ENCODE measurements at regions not wholly inside any gene's neighbourhood (a gene's known extent, or its start where the extent isn't known, plus 50 kb on each side); places are given as distances from the start of the nearest gene placed in this dataset.
"Not testable (repeated sequence)": the region's sequence is repeated elsewhere in the genome, so short reads cannot be mapped to it uniquely, and the experiment has no call there.

GRCh38 chr11:45000918-45001317 is 50.2 kb upstream of the TP53I11 start:
- TF ChIP-seq, protein P1, sequence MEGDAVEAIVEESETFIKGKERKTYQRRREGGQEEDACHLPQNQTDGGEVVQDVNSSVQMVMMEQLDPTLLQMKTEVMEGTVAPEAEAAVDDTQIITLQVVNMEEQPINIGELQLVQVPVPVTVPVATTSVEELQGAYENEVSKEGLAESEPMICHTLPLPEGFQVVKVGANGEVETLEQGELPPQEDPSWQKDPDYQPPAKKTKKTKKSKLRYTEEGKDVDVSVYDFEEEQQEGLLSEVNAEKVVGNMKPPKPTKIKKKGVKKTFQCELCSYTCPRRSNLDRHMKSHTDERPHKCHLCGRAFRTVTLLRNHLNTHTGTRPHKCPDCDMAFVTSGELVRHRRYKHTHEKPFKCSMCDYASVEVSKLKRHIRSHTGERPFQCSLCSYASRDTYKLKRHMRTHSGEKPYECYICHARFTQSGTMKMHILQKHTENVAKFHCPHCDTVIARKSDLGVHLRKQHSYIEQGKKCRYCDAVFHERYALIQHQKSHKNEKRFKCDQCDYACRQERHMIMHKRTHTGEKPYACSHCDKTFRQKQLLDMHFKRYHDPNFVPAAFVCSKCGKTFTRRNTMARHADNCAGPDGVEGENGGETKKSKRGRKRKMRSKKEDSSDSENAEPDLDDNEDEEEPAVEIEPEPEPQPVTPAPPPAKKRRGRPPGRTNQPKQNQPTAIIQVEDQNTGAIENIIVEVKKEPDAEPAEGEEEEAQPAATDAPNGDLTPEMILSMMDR (IDR thresholded peaks at IDR 0.05) = no peak
- TF ChIP-seq POLR2A (IDR thresholded peaks at IDR 0.05) = no peak
- WGBS, 2 donors = 79 to 89% methylated on average over 3 to 4 of the region's 4 CpGs

DNA sequence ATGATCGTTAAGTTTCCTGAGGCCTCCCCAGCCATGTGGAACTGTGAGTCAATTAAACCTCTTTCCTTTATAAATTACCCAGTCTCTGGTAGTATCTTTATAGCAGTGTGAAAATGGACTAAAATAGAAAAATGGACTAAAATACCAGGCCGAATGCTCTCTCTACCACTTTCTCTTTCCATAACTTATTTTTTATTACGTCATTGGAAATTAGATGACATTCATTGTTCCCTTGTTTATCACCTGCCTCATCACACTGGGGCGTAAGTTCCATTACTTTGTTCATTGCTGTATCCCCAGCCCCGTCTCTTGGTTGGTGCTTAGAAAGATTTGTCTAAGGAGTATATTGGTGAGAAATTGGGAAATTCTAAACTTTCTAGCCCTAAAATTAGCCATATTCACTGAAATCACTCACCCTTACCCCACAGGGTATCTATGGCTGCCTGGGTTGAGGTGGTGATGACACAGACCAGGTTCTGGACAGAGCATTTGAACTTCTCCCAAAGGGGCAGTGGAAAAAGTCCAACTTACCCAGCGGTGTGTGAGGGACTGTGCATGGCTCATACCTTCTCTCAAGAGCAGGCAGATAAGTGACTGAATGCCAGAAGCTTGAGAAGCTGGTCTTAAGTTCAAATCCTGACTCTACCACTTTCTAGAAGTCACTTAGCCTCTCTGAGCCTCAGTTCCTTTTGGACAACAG is 50.9 kb upstream of the TP53I11 start:
- Histone ChIP-seq H3K27me3 (peaks cover 0 to 5% (median 0%) of the 10 kb centered on the region in 4 donors), H3K9me3 (no peaks in the 10 kb centered on the region), H3K36me3 (no peaks in the 10 kb centered on the region), H3K4me3 (no peak overlapping the region), H3K27ac (no peak overlapping the region), H3K4me1 (no peaks in the 10 kb centered on the region)
- DNase-seq = no peak
- TF ChIP-seq, protein P1 (IDR thresholded peaks at IDR 0.05) = no peak
- TF ChIP-seq POLR2A (IDR thresholded peaks at IDR 0.05) = no peak
- WGBS, 2 donors = 86 to 87% methylated on average over 5 to 6 of the region's 6 CpGs
- intact Hi-C loops (cut with DNase I) = no loop called here

More at GRCh38 chr11:45000918-45001317, 50.2 kb upstream of the TP53I11 start:
- no peaks in the 10 kb centered on the region for H3K36me3 ChIP-seq
- H3K9me3 ChIP-seq = no peaks in the 10 kb centered on the region
- no peak overlapping the region for H3K27ac ChIP-seq
- H3K4me3 ChIP-seq = no peak overlapping the region
- intact Hi-C loops (cut with DNase I) = no loop called here
- no peak for DNase-seq
- H3K4me1 ChIP-seq = no peaks in the 10 kb centered on the region
- peaks cover 0 to 5% (median 0%) of the 10 kb centered on the region in 4 donors for H3K27me3 ChIP-seq

- WGBS, 2 donors = 68 to 79% methylated on average over 1 of the region's 1 CpG
- Histone ChIP-seq H3K9me3 (no peaks in the 10 kb centered on the region), H3K27me3 (no peaks in the 10 kb centered on the region), H3K4me3 (no peak overlapping the region), H3K36me3 (no peaks in the 10 kb centered on the region), H3K27ac (no peak overlapping the region), H3K4me1 (no peaks in the 10 kb centered on the region)
- TF ChIP-seq POLR2A (IDR thresholded peaks at IDR 0.05) = no peak
- intact Hi-C loops (cut with DNase I) = no loop called here
- DNase-seq = no peak
Observed at GRCh38 chr11:45005106-45005505, 54.4 kb upstream of the TP53I11 start.

DNA sequence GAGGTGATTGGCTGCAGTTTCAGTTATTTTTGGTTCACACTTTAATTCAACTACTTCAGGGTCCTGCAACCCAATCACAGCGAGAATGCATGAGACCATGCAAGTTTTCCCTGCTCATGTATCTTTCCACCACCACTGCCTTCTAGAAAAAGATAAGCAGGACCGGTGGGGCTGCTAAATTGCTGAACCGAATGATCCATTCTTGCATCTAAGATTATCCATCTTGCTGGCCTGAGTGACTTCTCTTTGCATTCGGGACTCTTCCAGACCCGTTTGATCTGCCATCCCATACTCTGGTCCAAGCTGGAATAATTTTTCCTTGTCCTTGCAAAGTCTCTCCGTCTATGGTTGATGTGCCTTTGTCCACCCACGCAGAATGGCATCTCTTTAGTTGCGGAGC is 56.3 kb upstream of the TP53I11 start:
- intact Hi-C loops (cut with DNase I) = no loop called here
- H3K27me3 ChIP-seq = no peaks in the 10 kb centered on the region
- TF ChIP-seq POLR2A (IDR thresholded peaks at IDR 0.05) = no peak
- TF ChIP-seq, protein P1 (IDR thresholded peaks at IDR 0.05) = no peak
- H3K4me3 ChIP-seq = no peak overlapping the region
- WGBS, 2 donors = 67 to 71% methylated on average over 8 of the region's 8 CpGs
- no peaks in the 10 kb centered on the region for H3K36me3 ChIP-seq
- no peaks in the 10 kb centered on the region for H3K4me1 ChIP-seq
- DNase-seq = no peak
- H3K27ac ChIP-seq = no peak overlapping the region
- H3K9me3 ChIP-seq = peaks cover 0 to 5% (median 0%) of the 10 kb centered on the region in 3 donors

DNA sequence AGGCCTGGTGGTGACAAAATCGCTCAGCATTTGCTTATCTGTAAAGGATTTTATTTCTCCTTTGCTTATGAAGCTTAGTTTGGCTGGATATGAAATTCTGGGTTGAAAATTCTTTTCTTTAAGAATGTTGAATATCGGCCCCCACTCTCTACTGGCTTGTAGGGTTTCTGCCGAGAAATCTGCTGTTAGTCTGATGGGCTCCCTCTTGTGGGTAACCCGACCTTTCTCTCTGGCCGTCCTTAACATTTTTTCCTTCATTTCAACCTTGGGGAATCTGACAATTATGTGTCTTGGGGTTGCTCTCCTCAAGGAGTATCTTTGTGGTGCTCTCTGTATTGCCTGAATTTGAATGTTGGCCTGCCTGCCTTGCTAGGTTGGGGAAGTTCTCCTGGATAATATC is 65.3 kb upstream of the TP53I11 start:
- Histone ChIP-seq H3K9me3 (peaks cover 0 to 18% (median 6%) of the 10 kb centered on the region in 3 donors), H3K4me1 (peaks cover 0 to 11% (median under 1%) of the 10 kb centered on the region in 3 donors)
- H3K27me3 ChIP-seq; H3K27ac ChIP-seq; intact Hi-C loops (cut with DNase I); DNase-seq; H3K4me3 ChIP-seq; H3K36me3 ChIP-seq: not testable (repeated sequence)
- 69 to 82% methylated on average over 5 of the region's 5 CpGs for WGBS, 2 donors

DNA sequence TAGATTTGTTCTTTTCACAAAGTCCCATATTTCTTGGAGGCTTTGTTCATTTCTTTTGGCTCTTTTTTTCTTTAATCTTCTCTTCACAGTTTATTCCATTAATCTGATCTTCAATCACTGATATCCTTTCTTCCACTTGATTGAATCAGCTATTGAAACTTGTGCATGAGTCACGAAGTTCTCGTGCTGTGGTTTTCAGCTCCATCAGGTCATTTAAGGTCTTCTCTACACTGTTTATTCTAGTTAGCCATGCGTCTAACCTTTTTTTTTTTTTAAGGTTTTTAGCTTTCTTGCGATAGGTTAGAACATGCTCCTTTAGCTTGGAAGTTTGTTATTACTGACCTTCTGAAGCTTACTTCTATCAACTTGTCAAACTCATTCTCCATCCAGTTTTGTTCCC is 65.8 kb upstream of the TP53I11 start:
- intact Hi-C loops (cut with DNase I); DNase-seq; H3K4me3 ChIP-seq; H3K36me3 ChIP-seq; H3K27me3 ChIP-seq; H3K27ac ChIP-seq: not testable (repeated sequence)
- H3K9me3 ChIP-seq = peaks cover 0 to 15% (median 6%) of the 10 kb centered on the region in 3 donors
- WGBS, 2 donors = 41 to 43% methylated on average over 4 of the region's 4 CpGs
- H3K4me1 ChIP-seq = peaks cover 2 to 16% (median 5%) of the 10 kb centered on the region in 3 donors

Measured in esophagus squamous epithelium (tissue), 5 donors.